ENCODE measurements at regions not wholly inside any gene's neighbourhood (a gene's known extent, or its start where the extent isn't known, plus 50 kb on each side); places are given as distances from the start of the nearest gene placed in this dataset.

DNA sequence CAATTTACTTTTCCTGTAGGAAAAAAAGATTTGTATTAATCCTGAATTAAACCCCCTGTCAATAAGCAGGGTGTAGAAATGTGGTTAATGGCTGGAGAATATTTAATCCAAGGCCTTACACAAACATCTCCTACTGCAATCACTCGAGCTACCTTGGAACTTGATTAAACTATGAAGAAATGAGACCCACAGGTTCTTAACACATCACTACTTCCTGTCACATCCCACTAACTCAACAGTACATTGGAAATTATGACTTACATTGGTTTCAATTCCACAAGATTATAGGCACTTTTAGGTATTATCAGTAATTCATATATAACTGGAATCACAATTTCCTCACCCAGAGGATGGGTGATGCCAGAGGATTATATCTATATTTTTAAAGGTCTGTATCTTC is 480.3 kb downstream of the MRPL39 start:
- DNase-seq = no peak

DNA sequence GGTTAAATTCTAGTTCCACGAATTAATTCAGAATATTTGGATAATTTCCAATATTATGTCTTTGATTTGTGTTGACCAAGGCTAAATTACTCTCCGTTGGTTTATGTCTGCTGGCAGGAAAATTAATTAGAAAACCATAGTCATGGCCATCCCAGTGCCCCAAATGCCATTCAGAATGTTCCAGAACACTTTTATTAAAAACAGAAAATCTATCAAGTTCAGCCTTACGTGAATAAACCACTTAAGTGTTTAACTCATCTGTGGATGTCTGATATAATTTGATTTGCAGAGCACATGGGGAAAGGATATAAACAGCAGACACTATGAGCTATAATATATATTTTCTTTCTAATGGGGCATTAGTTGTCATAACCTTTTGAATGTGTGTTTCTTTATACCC is 480.7 kb downstream of the MRPL39 start:
- no peak for DNase-seq

DNA sequence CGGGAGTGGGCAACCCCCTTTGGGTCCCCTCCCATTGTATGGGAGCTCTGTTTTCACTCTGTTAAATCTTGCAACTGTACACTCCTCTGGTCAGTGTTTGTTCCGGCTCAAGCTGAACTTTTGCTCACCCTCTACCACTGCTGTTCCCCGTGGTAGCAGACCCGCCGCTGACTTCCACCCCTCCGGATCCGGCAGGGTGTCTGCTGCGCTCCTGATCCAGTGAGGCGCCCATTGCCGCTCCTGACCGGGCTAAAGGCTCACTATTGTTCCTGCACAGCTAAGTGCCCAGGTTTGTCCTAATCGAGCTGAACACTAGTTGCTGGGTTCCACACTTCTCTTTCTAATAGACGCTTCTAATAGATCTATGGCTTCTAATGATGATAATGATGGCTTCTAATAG is 488.6 kb downstream of the MRPL39 start:
- no peak for DNase-seq

GRCh38 chr21:25115021-25115420 is 492.3 kb downstream of the MRPL39 start:
- no peak for DNase-seq

GRCh38 chr21:25107708-25108107 is 499.6 kb downstream of the MRPL39 start:
- DNase-seq = no peak

GRCh38 chr21:25103500-25104207 is 503.6 kb downstream of the MRPL39 start:
- no peak for DNase-seq

DNA sequence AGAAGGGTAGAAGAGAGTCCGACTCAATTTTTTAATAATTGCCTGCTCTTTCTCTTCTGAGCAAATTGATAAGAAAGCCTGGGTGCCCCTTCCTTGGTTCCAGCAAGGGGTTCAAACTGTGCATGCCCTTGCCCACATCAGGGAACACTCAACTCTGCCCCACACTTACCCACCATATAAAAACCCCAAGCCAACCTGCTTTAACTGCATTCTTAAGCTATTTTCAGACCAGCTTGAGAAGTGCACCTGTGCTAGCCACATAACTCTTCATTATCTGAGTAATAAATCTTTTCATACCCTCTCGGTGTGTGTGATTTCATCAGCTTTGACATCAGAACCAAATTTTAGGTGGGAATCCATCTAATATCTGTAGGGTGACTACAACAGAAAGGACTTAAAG is 509.6 kb downstream of the MRPL39 start:
- DNase-seq = no peak

DNA sequence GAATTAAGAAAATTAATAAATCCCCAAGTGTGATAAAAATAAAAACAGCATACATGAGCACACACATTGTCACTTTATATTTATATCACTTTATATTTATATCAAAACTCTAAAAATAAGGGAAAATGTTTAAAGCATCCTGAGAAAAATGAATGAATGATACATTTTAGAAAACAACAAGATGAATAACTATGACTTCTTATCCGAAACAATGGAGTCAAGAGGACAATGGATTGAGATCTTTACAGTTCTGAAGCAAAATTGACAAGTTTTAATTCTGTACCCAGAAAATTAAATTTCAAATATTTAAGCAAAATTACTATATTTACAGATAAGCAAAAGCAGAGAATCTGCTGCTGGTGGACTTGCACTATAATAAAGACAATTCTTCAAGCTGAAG is 512.6 kb downstream of the MRPL39 start:
- DNase-seq = no peak

DNA sequence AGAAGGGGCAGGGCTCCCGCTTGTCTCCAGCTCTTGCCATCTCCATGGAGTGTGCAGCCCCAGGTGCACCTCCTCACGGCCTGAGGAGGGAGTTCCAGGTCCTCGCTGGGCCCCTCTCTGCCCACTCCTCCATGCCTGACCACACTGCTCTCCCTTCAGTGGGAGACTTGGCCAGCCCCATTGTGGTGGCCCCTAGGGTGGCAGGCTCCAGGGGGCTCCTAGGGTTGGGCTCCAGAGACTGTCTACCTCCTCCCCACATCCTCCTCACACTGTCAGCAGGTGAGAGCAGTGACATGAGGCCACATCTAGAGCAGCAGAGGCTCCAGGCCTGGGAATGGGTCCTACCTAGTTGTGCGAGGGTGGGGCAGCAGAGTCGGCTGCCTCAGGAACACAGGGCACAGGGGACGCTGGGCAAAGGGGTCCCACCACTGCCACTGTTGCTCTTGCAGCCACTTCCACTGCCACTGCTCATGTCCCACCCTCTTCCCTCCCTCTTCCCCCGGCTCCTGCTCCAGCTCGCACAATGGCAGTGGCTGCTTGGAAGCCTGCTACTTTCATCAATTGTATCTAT is 514.8 kb downstream of the MRPL39 start:
- no peak for DNase-seq

DNA sequence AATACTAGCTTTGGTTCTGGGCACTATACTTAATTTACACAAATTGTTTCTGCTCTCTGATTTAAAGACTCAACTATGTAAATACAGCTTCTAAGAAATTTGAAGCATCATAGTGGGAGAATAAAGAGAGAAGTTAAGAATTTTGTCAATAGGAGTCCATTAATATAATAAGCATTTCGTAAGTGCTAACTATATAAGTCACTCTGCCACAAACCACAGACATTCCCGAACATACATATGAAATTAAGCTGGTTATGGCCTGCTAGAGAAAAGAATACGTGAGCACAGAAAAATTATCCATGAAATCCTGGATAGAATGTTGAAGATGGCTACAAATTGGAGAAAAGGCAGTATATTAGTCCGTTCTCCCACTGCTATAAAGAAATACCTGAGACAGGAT is 526.2 kb downstream of the MRPL39 start:
- no peak for DNase-seq

- DNase-seq = no peak
Observed at GRCh38 chr21:25080661-25081060, 526.6 kb downstream of the MRPL39 start.

DNA sequence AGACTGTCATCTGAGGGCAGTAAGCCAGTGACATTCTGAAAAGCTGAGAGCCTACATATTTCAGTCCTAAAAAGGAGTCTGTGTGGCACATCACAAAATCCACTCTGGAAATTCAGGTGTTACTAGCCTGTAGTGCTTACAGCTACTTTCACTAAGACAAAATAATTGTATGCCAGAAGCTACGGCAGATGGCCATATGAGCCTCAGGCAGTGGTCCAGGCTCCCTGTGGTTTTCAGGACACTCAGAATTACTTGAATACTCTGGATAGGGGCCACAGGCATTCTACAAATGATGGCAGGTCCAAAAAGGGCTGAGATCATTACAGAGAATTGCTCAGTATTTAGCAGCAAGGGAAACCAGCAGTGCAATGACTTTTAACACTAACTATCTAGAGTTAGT is 527.1 kb downstream of the MRPL39 start:
- DNase-seq = no peak

DNA sequence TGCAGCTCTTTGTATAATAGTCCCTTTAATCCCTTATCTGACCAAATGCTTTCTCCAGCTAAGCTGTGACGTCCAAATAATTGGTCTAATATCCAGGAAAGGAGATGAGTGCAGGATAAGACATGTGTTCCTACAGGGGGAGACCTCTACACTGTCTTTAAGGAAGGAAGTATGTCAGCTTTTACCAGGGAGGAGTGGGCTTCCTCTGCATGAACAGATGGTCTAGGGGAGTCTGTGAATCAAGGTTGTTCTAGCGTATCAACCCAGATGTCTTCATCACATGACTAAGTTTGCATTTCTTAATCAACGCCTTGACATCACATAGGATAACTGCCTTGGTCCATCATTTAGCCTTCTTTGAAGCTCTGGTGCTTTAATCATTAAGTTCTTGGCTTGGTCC is 528.2 kb downstream of the MRPL39 start:
- no peak for DNase-seq

GRCh38 chr21:25062061-25062460 is 545.2 kb downstream of the MRPL39 start:
- no peak for DNase-seq

DNA sequence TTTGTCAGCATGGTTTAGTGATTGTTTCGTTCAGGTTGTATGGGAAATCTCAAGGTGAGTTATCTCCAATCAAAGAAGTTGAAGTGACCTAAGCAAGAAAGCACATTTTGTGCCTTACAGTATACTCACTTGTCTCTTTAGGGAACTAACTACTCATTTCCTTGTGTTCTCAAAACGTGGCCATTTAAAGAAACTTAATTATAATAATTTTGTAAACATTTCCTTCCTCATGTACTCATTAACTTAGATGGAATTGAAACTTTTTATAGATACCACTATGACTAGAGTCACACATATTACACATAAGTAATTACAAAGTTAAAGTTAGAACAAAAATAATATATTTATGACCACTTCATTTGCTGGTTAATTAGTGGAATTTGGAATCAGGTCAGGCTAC is 552.6 kb downstream of the MRPL39 start:
- no peak for DNase-seq

DNA sequence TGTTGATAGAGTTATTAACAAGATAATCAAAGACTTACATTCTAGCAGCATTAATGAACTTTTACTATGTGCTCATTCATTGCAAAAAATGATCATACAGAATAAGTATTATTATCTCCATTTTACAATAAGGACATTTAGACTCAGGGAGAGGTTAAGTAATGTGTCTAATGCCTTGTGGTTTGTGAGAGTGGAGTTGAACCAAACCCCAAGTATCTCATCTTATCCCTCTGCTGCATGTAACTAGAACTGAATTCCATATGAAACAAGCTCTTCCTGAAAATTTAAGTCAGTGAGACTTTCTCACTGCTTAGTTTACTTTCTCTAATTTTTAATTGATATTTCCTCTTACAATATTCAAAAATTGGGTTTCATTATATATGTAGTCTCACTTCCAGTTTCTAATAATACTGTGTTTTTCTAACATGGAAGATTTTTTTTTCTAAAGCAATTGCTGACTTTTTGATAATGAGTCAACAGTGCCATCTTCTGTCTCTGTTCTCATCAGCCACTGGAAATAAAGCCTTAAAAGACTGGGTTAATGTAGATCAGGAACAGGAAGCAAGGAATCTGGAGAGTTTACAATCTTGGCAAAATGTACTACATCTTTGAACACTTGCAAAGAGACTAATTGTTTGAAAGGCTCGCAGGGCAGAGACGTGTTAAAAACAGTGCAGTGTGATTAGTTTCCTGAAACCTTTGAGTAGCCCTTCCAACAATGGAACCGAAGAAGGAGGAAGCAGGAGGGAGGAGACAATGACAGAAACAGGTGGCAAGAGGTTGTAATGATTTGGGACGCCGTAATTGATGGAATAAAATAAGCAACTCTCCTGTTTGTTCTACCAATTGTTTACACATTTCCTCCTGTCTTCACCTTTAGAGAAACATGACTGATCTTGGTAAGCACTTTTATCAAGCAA is 567.6 kb downstream of the MRPL39 start:
- no peak for DNase-seq

DNA sequence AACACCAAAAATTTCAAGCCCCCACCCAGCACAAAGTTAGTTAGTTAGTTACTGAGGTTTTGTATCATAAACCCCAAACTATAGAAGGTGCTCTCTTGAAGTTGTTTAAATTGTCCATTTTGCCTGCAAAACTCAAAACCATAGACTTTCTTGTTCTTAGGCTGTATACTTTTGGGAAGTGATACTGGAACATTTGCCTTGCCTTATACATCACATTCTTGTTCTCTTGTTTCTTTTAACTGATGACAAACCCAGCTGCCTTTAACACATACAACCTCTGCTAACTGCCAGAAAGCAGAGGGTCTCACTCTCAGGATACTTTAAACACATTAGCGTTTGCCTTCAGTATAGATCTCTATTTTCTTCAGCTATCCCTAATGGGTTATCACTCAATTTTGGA is 570.5 kb downstream of the MRPL39 start:
- DNase-seq = no peak

DNA sequence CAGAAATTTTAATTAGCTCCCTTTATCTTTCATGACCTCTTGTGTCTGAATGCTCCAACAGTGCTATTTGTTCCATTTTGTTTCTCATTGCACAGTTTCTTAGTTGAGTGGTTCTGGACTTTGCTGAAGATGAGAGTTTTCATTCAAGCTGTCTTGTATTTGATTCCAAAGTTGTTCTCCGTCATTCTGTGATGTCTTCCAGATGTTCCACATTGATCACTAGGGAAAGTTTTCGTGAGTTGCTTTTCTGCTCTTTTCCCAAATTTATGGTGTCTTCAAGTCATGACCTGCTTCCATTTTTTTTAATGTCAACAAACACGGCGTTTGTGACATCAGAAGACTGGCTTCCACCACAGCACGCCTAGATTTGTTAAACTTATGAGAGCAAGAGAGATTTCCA is 575.5 kb downstream of the MRPL39 start:
- DNase-seq = no peak

DNA sequence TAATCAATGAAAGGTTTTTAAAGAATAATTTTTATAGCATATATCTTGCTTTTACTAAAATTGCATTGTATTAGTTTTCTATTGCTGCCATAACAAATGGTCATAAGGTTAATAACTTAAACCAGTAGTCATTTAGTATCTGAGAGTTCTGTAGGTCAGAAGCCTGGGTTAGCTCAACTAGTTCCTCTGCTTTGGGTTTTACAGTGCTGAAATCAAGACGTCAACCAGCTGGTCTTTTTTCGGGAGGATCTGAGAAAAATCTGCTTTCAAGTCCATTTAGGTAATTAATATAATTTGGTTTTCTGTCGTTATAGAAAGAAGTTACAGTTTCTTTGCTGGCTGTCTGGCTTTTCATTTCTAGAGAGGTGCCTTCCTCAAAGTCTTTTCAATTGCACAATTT is 577.7 kb downstream of the MRPL39 start:
- no peak for DNase-seq

DNA sequence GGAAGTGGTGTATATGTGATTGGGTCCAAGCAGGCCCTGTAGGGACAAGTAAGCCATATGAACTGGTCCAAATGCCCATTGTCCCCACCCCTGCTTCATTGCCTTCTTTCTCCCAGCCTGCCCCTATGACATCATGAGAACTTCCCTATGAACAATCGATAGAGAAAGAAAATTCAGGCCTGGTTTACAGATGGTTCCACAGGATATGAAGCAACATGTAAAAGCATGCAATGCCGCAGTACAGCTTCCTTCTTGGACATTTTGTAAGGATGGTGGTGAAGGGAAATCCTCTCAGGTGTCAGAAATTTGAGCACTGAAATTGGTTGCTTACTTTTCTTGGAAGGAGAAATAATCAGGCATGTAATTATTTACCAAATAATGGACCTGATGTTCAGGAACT is 581.7 kb downstream of the MRPL39 start:
- DNase-seq = no peak

DNA sequence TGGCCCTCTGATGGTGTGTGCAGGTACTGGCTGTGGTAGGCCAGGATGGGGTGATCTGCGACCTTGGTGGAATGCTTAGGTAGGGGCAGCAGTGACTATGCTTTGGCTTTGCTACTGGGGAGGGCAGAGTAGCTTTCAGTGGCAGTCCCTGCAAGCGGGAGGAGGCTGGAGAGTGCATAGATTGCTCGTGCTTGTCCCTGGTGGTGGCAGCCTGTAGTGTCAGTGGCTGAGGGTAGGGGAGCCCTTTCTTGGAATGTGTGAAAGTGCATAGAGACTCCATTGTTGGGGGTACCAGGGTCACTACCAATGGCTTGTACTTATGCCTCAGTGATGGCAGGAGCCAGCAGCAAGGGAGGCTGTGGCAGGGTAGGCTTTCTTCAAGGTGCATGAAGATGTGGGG is 582.6 kb downstream of the MRPL39 start:
- no peak for DNase-seq

DNA sequence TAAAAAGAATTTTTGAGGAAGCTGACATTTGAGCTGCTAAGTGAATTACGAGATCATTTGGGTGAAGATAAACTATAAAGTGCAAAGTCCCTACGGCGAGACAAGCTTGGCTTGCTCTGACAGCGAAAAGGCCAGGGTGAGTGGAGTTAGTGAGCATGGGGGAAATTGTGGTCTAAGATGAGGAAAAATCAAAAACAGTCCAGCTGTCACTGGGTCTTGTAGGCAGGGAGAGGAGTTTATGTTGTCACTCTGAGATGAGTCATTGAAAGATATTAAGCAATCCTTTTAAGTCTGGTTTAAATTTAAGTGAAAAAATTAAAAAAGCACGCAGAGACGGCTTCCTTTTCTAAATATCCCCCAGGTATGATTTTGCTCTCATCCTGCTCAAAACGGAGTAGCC is 601.9 kb downstream of the MRPL39 start:
- DNase-seq = no peak

- no peak for DNase-seq
Observed at GRCh38 chr21:25002676-25003075, 604.6 kb downstream of the MRPL39 start.

DNA sequence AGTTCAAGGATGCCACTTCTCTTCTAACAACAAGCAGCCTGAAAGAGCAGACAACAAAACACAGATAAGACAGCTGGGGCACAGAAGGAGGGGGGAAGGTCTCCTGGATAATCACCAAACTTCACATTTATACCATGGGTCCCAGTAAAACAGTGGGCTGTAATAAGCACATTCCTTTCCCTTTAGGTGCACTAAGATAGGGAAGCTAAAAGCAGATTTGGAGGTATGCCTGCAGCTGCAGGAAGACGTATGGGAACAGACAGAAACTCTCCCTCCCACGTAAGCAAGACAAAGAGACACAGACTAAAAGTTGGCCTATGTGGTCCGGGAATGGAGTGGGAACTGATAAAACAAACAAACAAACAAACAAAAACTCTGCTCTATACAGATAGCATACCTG is 612.1 kb downstream of the MRPL39 start:
- no peak for DNase-seq

Data from stimulated activated CD4-positive, alpha-beta T cell treated with anti-CD3 and anti-CD28 coated beads, Interleukin-12 subunit alpha, Interleukin-12 subunit beta, amount 100 ng/mL, for 4 hours (primary cell).